Memory B cell (primary cell): ENCODE measurements at regions not wholly inside any gene's neighbourhood (a gene's known extent, or its start where the extent isn't known, plus 50 kb on each side); places are given as distances from the start of the nearest gene placed in this dataset.
"Not testable (repeated sequence)": the region's sequence is repeated elsewhere in the genome, so short reads cannot be mapped to it uniquely, and the experiment has no call there.

Experiments used
- ATAC-seq: fragments of 150-1000 bp; cut with Tn5 transposase; 2 replicates; pipeline ENCODE4 v1.10.0; 2021; ENCODE audit warnings: low read depth, mild to moderate bottlenecking, moderate library complexity
- DNase-seq, 2 donors: peaks; one replicate each; pipeline ENCODE4 v3.0.0; 2022; ENCODE audit warnings: low spot score in 2 of 2
- H3K27ac Mint-ChIP-seq: one replicate; pipeline ENCODE4 v1.8.0; 2022; ENCODE audit warnings: mild to moderate bottlenecking, moderate library complexity, mixed read lengths
- H3K27me3 Mint-ChIP-seq: one replicate; pipeline ENCODE4 v1.8.0; 2022; ENCODE audit warnings: mixed read lengths
- H3K36me3 Mint-ChIP-seq: one replicate; pipeline ENCODE4 v1.8.0; 2022; ENCODE audit warnings: mild to moderate bottlenecking, mixed read lengths
- H3K4me1 Mint-ChIP-seq: one replicate; pipeline ENCODE4 v1.8.0; 2022; ENCODE audit warnings: mixed read lengths
- H3K4me3 Mint-ChIP-seq: one replicate; pipeline ENCODE4 v1.8.0; 2022; ENCODE audit warnings: mild to moderate bottlenecking, moderate library complexity, mixed read lengths
- H3K9me3 Mint-ChIP-seq: one replicate; pipeline ENCODE4 v1.8.0; 2022; ENCODE audit warnings: mixed read lengths

- DNase-seq: no peak
- Mint-ChIP-seq H3K4me3 (no peak overlapping the region), H3K9me3 (peaks cover 5% of the 10 kb centered on the region), H3K27ac (no peak overlapping the region), H3K4me1 (peaks cover 7% of the 10 kb centered on the region), H3K36me3 (peaks cover 3% of the 10 kb centered on the region), H3K27me3 (peaks cover 9% of the 10 kb centered on the region)
- no peak for ATAC-seq
These were observed 319.2 kb downstream of the SHQ1 start for GRCh38 chr3:72529081-72529480.

- DNase-seq (peak; percentile 43 to 60), ATAC-seq (peak; percentile 96)
- Mint-ChIP-seq H3K4me3 (peak overlapping the region; percentile 71), H3K27me3 (no peaks in the 10 kb centered on the region), H3K36me3 (no peaks in the 10 kb centered on the region), H3K4me1 (peaks cover 30% of the 10 kb centered on the region), H3K27ac (peak overlapping the region; percentile 93), H3K9me3 (no peaks in the 10 kb centered on the region)
These were observed 324.7 kb downstream of the SHQ1 start for GRCh38 chr3:72523429-72524151.

- Mint-ChIP-seq H3K9me3 (no peaks in the 10 kb centered on the region), H3K4me3 (no peak overlapping the region), H3K4me1 (peaks cover 30% of the 10 kb centered on the region), H3K27me3 (no peaks in the 10 kb centered on the region), H3K27ac (no peak overlapping the region), H3K36me3 (no peaks in the 10 kb centered on the region)
- ATAC-seq (no peak), DNase-seq (no peak)
These were observed 327.4 kb downstream of the SHQ1 start for GRCh38 chr3:72520690-72521308.

GRCh38 chr3:72519946-72520604 lies 328.2 kb downstream of the SHQ1 start:
- Mint-ChIP-seq H3K4me1 (peaks cover 30% of the 10 kb centered on the region), H3K27me3 (no peaks in the 10 kb centered on the region), H3K4me3 (no peak overlapping the region), H3K36me3 (no peaks in the 10 kb centered on the region), H3K27ac (no peak overlapping the region), H3K9me3 (no peaks in the 10 kb centered on the region)
- no peak for ATAC-seq
- DNase-seq: no peak

- peaks cover 2% of the 10 kb centered on the region for H3K27me3 Mint-ChIP-seq
- no peaks in the 10 kb centered on the region for H3K9me3 Mint-ChIP-seq
- no peak for DNase-seq
- no peak overlapping the region for H3K4me3 Mint-ChIP-seq
- no peak for ATAC-seq
- no peak overlapping the region for H3K27ac Mint-ChIP-seq
- peaks cover 18% of the 10 kb centered on the region for H3K4me1 Mint-ChIP-seq
- H3K36me3 Mint-ChIP-seq: peaks cover 2% of the 10 kb centered on the region
These were observed 330.3 kb downstream of the SHQ1 start for GRCh38 chr3:72517921-72518424.

GRCh38 chr3:72517336-72517735 lies 330.9 kb downstream of the SHQ1 start:
- Mint-ChIP-seq H3K36me3 (peaks cover 2% of the 10 kb centered on the region), H3K4me1 (peaks cover 12% of the 10 kb centered on the region), H3K4me3 (no peak overlapping the region), H3K9me3 (no peaks in the 10 kb centered on the region), H3K27me3 (peaks cover 2% of the 10 kb centered on the region), H3K27ac (no peak overlapping the region)
- ATAC-seq (no peak), DNase-seq (no peak)

GRCh38 chr3:72516361-72516760 lies 331.9 kb downstream of the SHQ1 start:
- peaks cover 7% of the 10 kb centered on the region for H3K4me1 Mint-ChIP-seq
- H3K4me3 Mint-ChIP-seq: no peak overlapping the region
- H3K9me3 Mint-ChIP-seq: no peaks in the 10 kb centered on the region
- H3K36me3 Mint-ChIP-seq: peaks cover 2% of the 10 kb centered on the region
- no peak for DNase-seq
- H3K27me3 Mint-ChIP-seq: peaks cover 3% of the 10 kb centered on the region
- no peak overlapping the region for H3K27ac Mint-ChIP-seq
- ATAC-seq: no peak

GRCh38 chr3:72515941-72516340 lies 332.3 kb downstream of the SHQ1 start:
- Mint-ChIP-seq H3K9me3 (no peaks in the 10 kb centered on the region), H3K4me1 (peaks cover 7% of the 10 kb centered on the region), H3K27ac (no peak overlapping the region), H3K4me3 (no peak overlapping the region), H3K27me3 (peaks cover 4% of the 10 kb centered on the region), H3K36me3 (peaks cover 2% of the 10 kb centered on the region)
- DNase-seq (no peak), ATAC-seq (no peak)

- Mint-ChIP-seq H3K4me1 (peaks cover 7% of the 10 kb centered on the region), H3K36me3 (peaks cover 2% of the 10 kb centered on the region)
- ATAC-seq: no peak
These were observed 333.0 kb downstream of the SHQ1 start for GRCh38 chr3:72515281-72515680.

GRCh38 chr3:72510247-72510646 lies 338.0 kb downstream of the SHQ1 start:
- no peaks in the 10 kb centered on the region for H3K9me3 Mint-ChIP-seq
- peaks cover 6% of the 10 kb centered on the region for H3K27me3 Mint-ChIP-seq
- ATAC-seq (no peak), DNase-seq (no peak)
- H3K36me3 Mint-ChIP-seq: peaks cover 2% of the 10 kb centered on the region
- H3K4me3 Mint-ChIP-seq: no peak overlapping the region
- H3K4me1 Mint-ChIP-seq: no peaks in the 10 kb centered on the region
- H3K27ac Mint-ChIP-seq: no peak overlapping the region

More at GRCh38 chr3:72515281-72515680, 333.0 kb downstream of the SHQ1 start:
- no peaks in the 10 kb centered on the region for H3K9me3 Mint-ChIP-seq
- no peak for DNase-seq
- no peak overlapping the region for H3K4me3 Mint-ChIP-seq
- H3K27ac Mint-ChIP-seq: no peak overlapping the region
- peaks cover 4% of the 10 kb centered on the region for H3K27me3 Mint-ChIP-seq

- Mint-ChIP-seq H3K27me3 (peaks cover 3% of the 10 kb centered on the region), H3K36me3 (no peaks in the 10 kb centered on the region), H3K27ac (no peak overlapping the region), H3K4me1 (no peaks in the 10 kb centered on the region), H3K9me3 (no peaks in the 10 kb centered on the region), H3K4me3 (no peak overlapping the region)
- ATAC-seq (no peak), DNase-seq (no peak)
These were observed 342.5 kb downstream of the SHQ1 start for GRCh38 chr3:72505539-72506405.

GRCh38 chr3:72497501-72497900 lies 350.7 kb downstream of the SHQ1 start:
- not testable (repeated sequence) for ATAC-seq, H3K27me3 Mint-ChIP-seq, DNase-seq, H3K27ac Mint-ChIP-seq, H3K9me3 Mint-ChIP-seq, H3K4me3 Mint-ChIP-seq, H3K4me1 Mint-ChIP-seq, H3K36me3 Mint-ChIP-seq

DNA sequence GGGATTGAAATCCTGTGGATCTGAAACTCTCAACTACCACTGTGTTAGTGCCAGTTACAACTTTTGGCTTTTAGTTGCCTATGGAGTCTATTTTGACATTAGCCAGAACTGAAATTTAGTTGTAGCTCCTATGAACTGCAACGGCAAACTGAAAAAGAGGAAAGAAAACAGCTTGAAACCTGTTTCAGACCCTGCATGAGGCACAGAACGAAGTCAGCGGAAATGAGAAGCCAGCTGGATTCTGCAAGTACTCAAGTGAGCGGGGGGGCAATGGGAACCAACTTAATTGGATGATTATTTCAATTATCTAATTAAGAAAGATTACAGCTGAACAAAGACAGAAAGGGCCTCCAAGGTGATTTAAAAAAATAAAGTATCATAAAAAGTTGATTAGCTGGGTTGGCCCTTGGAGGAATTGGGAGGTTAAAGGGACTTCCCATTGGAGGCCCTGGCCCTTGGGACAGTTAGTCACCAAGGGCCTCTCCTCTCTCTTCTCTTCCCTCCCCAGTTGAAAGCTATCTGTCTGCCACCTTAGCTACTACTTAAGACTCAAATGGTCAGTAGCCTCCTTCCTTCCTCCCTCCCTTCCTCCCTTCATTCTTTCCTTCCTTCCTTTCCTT lies 352.1 kb downstream of the SHQ1 start:
- Mint-ChIP-seq H3K9me3 (peaks cover 4% of the 10 kb centered on the region), H3K27me3 (peaks cover 6% of the 10 kb centered on the region), H3K4me1 (peaks cover 3% of the 10 kb centered on the region), H3K36me3 (peaks cover 2% of the 10 kb centered on the region), H3K27ac (no peak overlapping the region), H3K4me3 (no peak overlapping the region)
- DNase-seq: no peak
- ATAC-seq: peak; percentile 48
